Body of pancreas (tissue), 4 donors: ENCODE measurements at regions not wholly inside any gene's neighbourhood (a gene's known extent, or its start where the extent isn't known, plus 50 kb on each side); places are given as distances from the start of the nearest gene placed in this dataset.

ENCODE experiments used
- POLR2A ChIP-seq, 3 donors: fragments of 450-650 bp; IDR thresholded peaks; one replicate each; pipeline ENCODE4 v1.6.1; 2016; ENCODE audit warnings: antibody characterized with exemption in 3 of 3, mild to moderate bottlenecking in 2 of 3
- TF ChIP-seq, protein P1 (sequence below), 7 experiments: fragments of 450-650 bp in 4 of 7; fragments of 200-600 bp in 3 of 7; sonication (generic) in 3 of 7; IDR thresholded peaks; one replicate each; pipeline ENCODE4 v1.5.1; 2016 to 2019; ENCODE audit warnings: antibody characterized with exemption in 7 of 7

DNA sequence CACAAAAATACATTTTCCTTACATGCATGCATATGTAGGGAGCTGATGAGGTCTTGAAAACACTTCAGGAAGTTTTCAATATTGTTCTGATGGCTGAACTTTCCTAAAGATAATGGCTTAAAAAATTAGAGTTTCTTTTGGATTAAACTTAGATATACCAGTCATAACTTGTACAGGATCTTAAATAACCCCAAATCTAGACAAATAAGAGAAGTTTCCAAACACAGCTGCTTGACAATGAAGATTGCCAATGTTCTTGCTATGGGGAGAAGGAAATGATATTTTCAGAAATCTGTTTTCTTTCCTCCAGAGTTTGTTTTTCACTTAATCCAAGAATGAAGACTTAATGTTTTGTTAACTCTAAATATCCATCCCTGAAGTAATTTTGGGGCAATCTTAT is 54.6 kb upstream of the SPTBN1 start:
- no peak for TF ChIP-seq POLR2A (IDR thresholded peaks at IDR 0.05)
- TF ChIP-seq, protein P1, sequence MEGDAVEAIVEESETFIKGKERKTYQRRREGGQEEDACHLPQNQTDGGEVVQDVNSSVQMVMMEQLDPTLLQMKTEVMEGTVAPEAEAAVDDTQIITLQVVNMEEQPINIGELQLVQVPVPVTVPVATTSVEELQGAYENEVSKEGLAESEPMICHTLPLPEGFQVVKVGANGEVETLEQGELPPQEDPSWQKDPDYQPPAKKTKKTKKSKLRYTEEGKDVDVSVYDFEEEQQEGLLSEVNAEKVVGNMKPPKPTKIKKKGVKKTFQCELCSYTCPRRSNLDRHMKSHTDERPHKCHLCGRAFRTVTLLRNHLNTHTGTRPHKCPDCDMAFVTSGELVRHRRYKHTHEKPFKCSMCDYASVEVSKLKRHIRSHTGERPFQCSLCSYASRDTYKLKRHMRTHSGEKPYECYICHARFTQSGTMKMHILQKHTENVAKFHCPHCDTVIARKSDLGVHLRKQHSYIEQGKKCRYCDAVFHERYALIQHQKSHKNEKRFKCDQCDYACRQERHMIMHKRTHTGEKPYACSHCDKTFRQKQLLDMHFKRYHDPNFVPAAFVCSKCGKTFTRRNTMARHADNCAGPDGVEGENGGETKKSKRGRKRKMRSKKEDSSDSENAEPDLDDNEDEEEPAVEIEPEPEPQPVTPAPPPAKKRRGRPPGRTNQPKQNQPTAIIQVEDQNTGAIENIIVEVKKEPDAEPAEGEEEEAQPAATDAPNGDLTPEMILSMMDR (IDR thresholded peaks at IDR 0.05): no peak
